Bronchial epithelial cell (primary cell): ENCODE measurements at regions not wholly inside any gene's neighbourhood (a gene's known extent, or its start where the extent isn't known, plus 50 kb on each side); places are given as distances from the start of the nearest gene placed in this dataset.
"Not testable (repeated sequence)": the region's sequence is repeated elsewhere in the genome, so short reads cannot be mapped to it uniquely, and the experiment has no call there.

Experiments
- DNase-seq: peaks from one replicate; pipeline ENCODE4 v3.0.0-alpha.2; 2010; ENCODE audit warnings: low read depth
- FAIRE-seq: peaks from 2 replicates; lab custom pipeline; 2011; peaks lifted over from hg19 to GRCh38; lab: Jason Lieb, UNC
- H3K27me3 ChIP-seq: 2 replicates; pipeline ENCODE4 v1.5.1; 2011; ENCODE audit warnings: low read length; ENCODE audit not compliant: control insufficient read depth, insufficient read depth
- H3K36me3 ChIP-seq: 2 replicates; pipeline ENCODE4 v1.5.1; 2011; ENCODE audit warnings: low read length; ENCODE audit not compliant: control insufficient read depth, insufficient read depth
- H3K4me3 ChIP-seq: 2 replicates; pipeline ENCODE4 v1.5.1; 2011; ENCODE audit warnings: mild to moderate bottlenecking, low read depth, low read length, control low read depth
- TF ChIP-seq, protein P1 (sequence below): IDR thresholded peaks from 2 replicates; pipeline ENCODE4 v1.5.1; 2011; ENCODE audit warnings: mild to moderate bottlenecking, moderate library complexity, low read length, control low read depth, inconsistent platforms; ENCODE audit not compliant: insufficient read depth, severe bottlenecking

DNA sequence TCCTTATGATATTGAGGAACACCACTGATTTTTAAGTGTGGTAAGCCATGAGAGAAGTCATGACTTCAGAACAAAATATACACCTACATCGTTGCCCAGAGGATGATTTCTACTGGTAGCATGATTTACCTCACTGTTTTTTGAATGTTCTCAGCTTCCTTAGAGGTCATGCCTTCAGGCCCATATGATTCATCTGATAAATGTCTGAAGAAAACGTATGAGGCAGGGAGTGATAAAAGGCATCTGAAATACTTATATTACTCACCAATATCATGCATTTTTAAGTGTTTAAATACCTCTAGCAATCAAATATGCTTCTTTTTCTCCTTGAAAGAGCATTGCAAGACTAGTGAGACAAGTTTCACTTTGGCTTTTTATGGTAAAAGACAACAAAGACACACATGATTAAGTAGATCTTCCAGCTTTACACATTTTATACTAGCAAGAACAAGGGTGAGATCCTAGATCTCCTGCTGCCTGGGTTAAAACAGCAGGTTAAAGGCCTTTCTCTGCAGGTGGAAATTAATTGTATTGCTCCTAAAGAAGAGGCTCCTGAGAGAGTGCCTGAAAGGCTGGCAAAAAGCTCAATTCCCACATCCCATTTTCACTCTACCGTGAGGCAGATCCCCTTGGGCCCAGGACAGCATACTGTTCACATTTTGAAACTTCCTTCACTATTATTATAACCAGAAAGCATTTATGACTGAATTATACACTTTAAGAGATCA is 432.4 kb downstream of the SLITRK1 start:
- DNase-seq = peak; percentile 84
- FAIRE-seq = no peak
- Histone ChIP-seq H3K27me3 (no peaks in the 10 kb centered on the region), H3K4me3 (no peak overlapping the region), H3K36me3 (no peaks in the 10 kb centered on the region)
- TF ChIP-seq, protein P1, sequence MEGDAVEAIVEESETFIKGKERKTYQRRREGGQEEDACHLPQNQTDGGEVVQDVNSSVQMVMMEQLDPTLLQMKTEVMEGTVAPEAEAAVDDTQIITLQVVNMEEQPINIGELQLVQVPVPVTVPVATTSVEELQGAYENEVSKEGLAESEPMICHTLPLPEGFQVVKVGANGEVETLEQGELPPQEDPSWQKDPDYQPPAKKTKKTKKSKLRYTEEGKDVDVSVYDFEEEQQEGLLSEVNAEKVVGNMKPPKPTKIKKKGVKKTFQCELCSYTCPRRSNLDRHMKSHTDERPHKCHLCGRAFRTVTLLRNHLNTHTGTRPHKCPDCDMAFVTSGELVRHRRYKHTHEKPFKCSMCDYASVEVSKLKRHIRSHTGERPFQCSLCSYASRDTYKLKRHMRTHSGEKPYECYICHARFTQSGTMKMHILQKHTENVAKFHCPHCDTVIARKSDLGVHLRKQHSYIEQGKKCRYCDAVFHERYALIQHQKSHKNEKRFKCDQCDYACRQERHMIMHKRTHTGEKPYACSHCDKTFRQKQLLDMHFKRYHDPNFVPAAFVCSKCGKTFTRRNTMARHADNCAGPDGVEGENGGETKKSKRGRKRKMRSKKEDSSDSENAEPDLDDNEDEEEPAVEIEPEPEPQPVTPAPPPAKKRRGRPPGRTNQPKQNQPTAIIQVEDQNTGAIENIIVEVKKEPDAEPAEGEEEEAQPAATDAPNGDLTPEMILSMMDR = no peak

DNA sequence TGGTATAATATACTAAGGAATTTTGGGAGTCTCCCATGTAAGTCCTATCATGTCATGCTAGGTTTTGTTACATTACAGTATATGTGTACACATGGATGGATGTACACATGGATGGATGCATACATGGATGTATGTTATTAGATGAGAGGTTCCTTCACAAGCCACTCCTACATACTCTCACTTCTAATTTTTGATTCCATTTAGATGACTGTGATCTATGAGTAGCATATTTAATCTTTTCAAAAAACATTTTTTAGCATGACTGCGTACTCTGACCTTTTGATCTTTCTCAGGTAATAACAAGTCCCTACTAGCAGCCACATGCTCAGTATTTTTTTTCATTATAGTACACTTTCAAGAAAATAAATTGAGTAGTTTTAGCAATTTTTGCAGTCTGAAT is 441.8 kb downstream of the SLITRK1 start:
- TF ChIP-seq, protein P1 = no peak
- DNase-seq = peak; percentile 36
- H3K36me3 ChIP-seq = no peaks in the 10 kb centered on the region
- no peak for FAIRE-seq
- H3K4me3 ChIP-seq = no peak overlapping the region
- no peaks in the 10 kb centered on the region for H3K27me3 ChIP-seq

DNA sequence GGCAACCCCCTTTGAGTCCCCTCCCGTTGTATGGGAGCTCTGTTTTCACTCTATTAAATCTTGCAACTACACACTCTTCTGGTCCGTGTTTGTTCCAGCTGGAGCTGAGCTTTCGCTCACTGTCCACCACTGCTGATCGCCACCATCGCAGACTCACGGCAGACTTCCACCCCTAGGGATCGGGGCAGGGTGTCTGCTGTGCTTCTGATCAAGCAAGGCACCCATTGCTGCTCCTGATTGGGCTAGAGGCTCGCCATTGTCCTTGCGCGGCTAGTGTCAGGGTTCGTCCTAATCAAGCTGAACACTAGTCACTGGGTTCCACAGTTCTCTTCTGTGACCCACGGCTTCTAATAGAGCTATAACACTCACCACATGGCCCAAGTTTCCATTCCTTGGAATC is 442.8 kb downstream of the SLITRK1 start:
- DNase-seq, H3K4me3 ChIP-seq, FAIRE-seq, H3K27me3 ChIP-seq, H3K36me3 ChIP-seq: not testable (repeated sequence)

DNA sequence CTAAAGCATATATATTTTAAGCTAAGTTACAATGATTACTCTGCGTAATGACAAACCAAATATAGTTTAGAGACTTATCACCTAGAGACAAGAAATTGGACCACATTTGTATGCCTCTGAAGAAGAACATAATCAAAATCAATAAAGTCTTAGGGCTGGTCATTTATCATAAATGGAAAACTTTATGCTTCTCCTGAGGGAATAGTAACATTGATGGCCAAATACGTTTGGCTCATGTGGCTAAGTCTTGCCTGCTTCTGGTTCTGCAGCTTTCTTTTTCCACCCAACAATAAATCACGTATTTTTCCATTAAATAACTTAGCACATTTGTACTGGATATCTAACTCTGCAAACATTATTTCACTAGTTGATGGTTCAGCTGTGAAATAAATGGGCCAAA is 458.4 kb downstream of the SLITRK1 start:
- Histone ChIP-seq H3K27me3 (no peaks in the 10 kb centered on the region), H3K36me3 (no peaks in the 10 kb centered on the region), H3K4me3 (no peak overlapping the region)
- DNase-seq (no peak), FAIRE-seq (no peak)
- TF ChIP-seq, protein P1 = no peak

DNA sequence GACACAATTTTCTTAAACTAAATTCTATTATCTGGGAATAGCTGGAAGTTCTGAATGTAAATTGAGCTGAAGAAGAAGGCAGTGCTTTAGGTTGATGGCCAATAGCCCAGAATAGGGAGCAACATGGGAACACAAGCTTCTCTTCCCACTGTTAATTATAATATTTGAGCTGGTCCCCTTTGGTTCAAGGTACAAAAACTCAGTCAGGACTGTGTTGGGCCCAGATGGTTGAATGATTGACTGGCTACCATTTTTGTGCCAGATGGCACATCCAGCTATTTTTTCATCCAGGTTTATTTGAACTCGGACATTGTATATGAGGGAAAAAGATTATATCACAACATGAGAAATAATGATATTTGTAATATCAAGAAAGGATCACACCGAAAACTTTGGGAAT is 458.9 kb downstream of the SLITRK1 start:
- no peak for DNase-seq
- Histone ChIP-seq H3K27me3 (no peaks in the 10 kb centered on the region), H3K4me3 (no peak overlapping the region), H3K36me3 (no peaks in the 10 kb centered on the region)
- no peak for FAIRE-seq
- TF ChIP-seq, protein P1 = no peak

DNA sequence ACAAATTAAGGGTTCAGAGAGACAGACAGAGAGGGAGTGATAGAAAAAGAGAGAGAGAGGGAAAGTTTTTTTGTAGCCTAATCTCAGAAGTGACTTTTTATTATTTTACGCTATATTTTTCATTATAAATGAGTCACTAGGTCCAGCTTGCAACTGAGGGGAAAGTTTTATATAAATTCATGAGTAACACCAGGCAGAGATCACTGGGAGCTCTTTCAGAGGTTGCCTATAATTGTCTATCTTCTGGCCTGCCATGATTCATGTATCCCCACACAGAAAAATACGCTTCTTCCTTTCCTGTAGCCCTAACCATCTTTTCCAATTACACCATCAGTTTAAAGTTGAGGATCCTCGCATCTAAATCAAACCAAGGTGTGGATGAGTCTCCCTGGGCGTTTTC is 467.9 kb downstream of the SLITRK1 start:
- H3K27me3 ChIP-seq = no peaks in the 10 kb centered on the region
- H3K36me3 ChIP-seq = no peaks in the 10 kb centered on the region
- no peak overlapping the region for H3K4me3 ChIP-seq
- DNase-seq (no peak), FAIRE-seq (no peak)
- TF ChIP-seq, protein P1 = no peak
